ENCODE measurements at regions not wholly inside any gene's neighbourhood (a gene's known extent, or its start where the extent isn't known, plus 50 kb on each side); places are given as distances from the start of the nearest gene placed in this dataset.

DNA sequence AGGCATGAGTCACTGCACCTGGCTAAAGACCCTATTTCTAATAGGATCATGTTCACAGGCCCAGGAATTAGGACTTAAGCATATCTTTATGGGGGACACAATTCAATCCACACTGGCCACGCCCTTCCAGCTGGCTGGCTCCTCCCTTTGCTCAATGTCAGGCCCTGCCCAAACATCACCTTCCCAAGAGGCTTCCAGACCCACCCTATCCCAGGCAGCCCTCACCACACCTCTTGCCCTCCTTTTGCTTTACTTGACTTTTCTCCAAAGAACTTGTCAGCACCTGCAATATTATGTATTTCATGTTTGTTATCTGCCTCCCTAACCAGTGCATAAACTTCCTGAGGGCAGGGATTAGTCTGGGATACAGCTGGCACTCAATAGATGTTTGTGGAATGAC is 109.6 kb upstream of the CDH5 start:
- Histone ChIP-seq H3K4me3 (no peak overlapping the region), H3K27ac (replicated peaks in 1 of 4) (no peak overlapping the region), H3K9me3 (no peaks in the 10 kb centered on the region), H3K36me3 (no peaks in the 10 kb centered on the region), H3K4me1 (peaks cover 0 to 7% (median 4%) of the 10 kb centered on the region in 4 donors), H3K27me3 (no peaks in the 10 kb centered on the region)
- 100% methylated on average over 1 of the region's 1 CpG for WGBS
- no peak for DNase-seq (ENCODE audit: extremely low spot score)
- intact Hi-C loops (cut with DNase I): no loop called here
- TF ChIP-seq EP300 (IDR thresholded peaks at IDR 0.05) (no peak), CTCF (IDR thresholded peaks at IDR 0.05) (no peak), POLR2A (IDR thresholded peaks at IDR 0.05; ENCODE audit: low read depth) (no peak)

DNA sequence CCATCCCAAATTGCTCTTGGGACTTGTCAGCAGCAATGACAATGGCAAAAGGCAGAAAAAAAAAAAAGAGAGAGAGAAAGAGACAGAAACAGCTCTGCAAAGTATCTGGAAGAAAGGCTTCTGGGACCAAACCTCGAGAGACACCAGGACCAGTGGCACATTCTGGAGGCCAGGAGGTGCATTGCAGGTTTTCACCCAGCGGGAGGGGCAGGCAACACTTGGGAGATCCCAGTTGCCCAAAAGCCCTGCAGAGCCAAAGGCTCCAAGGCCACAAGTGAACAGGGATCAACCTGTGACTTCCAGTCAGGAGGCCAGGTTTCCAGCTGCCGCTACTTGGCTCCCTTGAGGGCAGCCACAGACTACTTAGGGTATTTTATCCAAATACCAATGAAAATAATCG is 110.8 kb upstream of the CDH5 start:
- intact Hi-C loops (cut with DNase I): no loop called here
- WGBS: 88% methylated on average over 4 of the region's 4 CpGs
- H3K4me3 ChIP-seq: no peak overlapping the region
- no peaks in the 10 kb centered on the region for H3K36me3 ChIP-seq
- H3K27ac ChIP-seq (replicated peaks in 1 of 4): no peak overlapping the region
- H3K27me3 ChIP-seq: no peaks in the 10 kb centered on the region
- no peaks in the 10 kb centered on the region for H3K9me3 ChIP-seq
- DNase-seq (ENCODE audit: extremely low spot score): no peak
- TF ChIP-seq CTCF (IDR thresholded peaks at IDR 0.05) (no peak), POLR2AphosphoS5 (IDR thresholded peaks at IDR 0.05) (no peak), POLR2A (IDR thresholded peaks at IDR 0.05; ENCODE audit: low read depth) (no peak), EP300 (IDR thresholded peaks at IDR 0.05) (no peak)
- H3K4me1 ChIP-seq: peaks cover 7 to 16% (median 13%) of the 10 kb centered on the region in 4 donors

- Histone ChIP-seq H3K9me3 (no peaks in the 10 kb centered on the region), H3K27me3 (no peaks in the 10 kb centered on the region), H3K36me3 (no peaks in the 10 kb centered on the region), H3K27ac (replicated peaks in 1 of 4) (no peak overlapping the region), H3K4me3 (no peak overlapping the region), H3K4me1 (peaks cover 10 to 22% (median 20%) of the 10 kb centered on the region in 4 donors)
- intact Hi-C loops (cut with DNase I): no loop called here
- no peak for DNase-seq (ENCODE audit: extremely low spot score)
- WGBS: 15% methylated on average over 2 of the region's 2 CpGs
- TF ChIP-seq CTCF (IDR thresholded peaks at IDR 0.05) (no peak), POLR2AphosphoS5 (IDR thresholded peaks at IDR 0.05) (no peak), POLR2A (IDR thresholded peaks at IDR 0.05; ENCODE audit: low read depth) (no peak), EP300 (IDR thresholded peaks at IDR 0.05) (no peak)
Measured at GRCh38 chr16:66254751-66255150, 111.7 kb upstream of the CDH5 start.

GRCh38 chr16:66254106-66254505 is 112.4 kb upstream of the CDH5 start:
- TF ChIP-seq EP300 (IDR thresholded peaks at IDR 0.05) (no peak), POLR2AphosphoS5 (IDR thresholded peaks at IDR 0.05) (no peak), CTCF (IDR thresholded peaks at IDR 0.05) (no peak), POLR2A (IDR thresholded peaks at IDR 0.05; ENCODE audit: low read depth) (no peak)
- no peak for DNase-seq (ENCODE audit: extremely low spot score)
- Histone ChIP-seq H3K9me3 (no peaks in the 10 kb centered on the region), H3K27ac (replicated peaks in 1 of 4) (no peak overlapping the region), H3K4me1 (peaks cover 10 to 22% (median 20%) of the 10 kb centered on the region in 4 donors), H3K4me3 (no peak overlapping the region), H3K27me3 (no peaks in the 10 kb centered on the region), H3K36me3 (no peaks in the 10 kb centered on the region)
- WGBS: 100% methylated on average over 2 of the region's 2 CpGs
- intact Hi-C loops (cut with DNase I): no loop called here

DNA sequence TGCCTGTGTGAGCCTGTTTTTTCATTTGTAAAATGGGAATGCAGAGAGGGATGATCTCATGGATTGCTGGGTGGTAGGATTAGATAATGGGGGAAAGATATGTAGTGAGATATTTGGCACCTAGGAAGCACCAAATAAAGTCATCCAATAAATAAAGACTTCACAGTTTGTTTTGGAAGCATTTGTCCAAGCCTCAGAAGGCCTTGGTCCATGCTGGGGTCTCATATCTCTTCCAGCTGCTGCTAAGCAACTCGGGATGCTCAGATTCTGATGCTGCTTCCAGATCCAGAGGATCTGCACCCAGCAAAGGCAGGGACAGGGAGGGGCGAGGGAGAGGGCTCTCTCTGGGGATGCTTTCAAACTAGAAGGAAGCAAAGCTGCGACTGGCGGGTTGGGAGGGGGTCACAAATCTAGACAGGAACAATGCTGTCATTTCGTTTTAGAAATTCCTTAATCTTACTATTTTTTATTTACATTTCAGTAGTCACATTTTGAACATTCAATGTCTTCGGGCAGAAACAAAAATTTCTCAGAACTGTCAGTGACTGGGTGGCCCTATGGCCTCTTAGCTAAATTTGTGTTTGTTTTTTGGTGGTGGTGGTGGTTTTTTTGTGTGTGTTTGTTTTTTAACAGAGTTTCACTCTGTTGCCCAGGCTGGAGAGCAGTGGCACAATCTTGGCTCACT is 114.9 kb upstream of the CDH5 start:
- DNase-seq (ENCODE audit: extremely low spot score): no peak
- Histone ChIP-seq H3K4me1 (peaks cover 10 to 33% (median 27%) of the 10 kb centered on the region in 4 donors), H3K4me3 (no peak overlapping the region), H3K27me3 (no peaks in the 10 kb centered on the region), H3K27ac (replicated peaks in 1 of 4) (peak overlapping the region in 3 of 4 donors; percentile 7 to 62 (median 61)), H3K36me3 (no peaks in the 10 kb centered on the region), H3K9me3 (no peaks in the 10 kb centered on the region)
- intact Hi-C loops (cut with DNase I): no loop called here
- WGBS: 74% methylated on average over 6 of the region's 6 CpGs
- TF ChIP-seq CTCF (IDR thresholded peaks at IDR 0.05) (no peak), EP300 (IDR thresholded peaks at IDR 0.05) (no peak), POLR2AphosphoS5 (IDR thresholded peaks at IDR 0.05) (no peak), POLR2A (IDR thresholded peaks at IDR 0.05; ENCODE audit: low read depth) (no peak)
